CD4-positive, alpha-beta T cell (primary cell): ENCODE measurements at regions not wholly inside any gene's neighbourhood (a gene's known extent, or its start where the extent isn't known, plus 50 kb on each side); places are given as distances from the start of the nearest gene placed in this dataset.

Experiments used
- ATAC-seq: fragments of 200-7000 bp; cut with Tn5 transposase; one replicate; pipeline ENCODE4 v1.10.0; 2022; ENCODE audit warnings: mild to moderate bottlenecking; ENCODE audit not compliant: poor library complexity
- CTCF ChIA-PET: fragments of 350-600 bp; sonication (Branson Sonifier 250); formaldehyde crosslinking; loops from one replicate; lab custom pipeline; 2021; ENCODE audit warnings: antibody characterized with exemption, inconsistent platforms; lab: Charles Lee
- POLR2A ChIA-PET: fragments of 350-600 bp; sonication (Branson Sonifier 250); formaldehyde crosslinking; loops from one replicate; lab custom pipeline; 2021; ENCODE audit warnings: antibody characterized with exemption, inconsistent platforms; lab: Charles Lee
- DNase-seq, 14 experiments: peaks; one replicate each; pipeline ENCODE4 v3.0.0-alpha.2; 2013 to 2020; ENCODE audit warnings: mixed read lengths in 2 of 14
- H3K27ac ChIP-seq, 2 donors: one replicate each; pipeline versions ENCODE4 v1.5.1 to v1.7.0; 2013; ENCODE audit warnings: low read length in 2 of 2, low read depth in 1 of 2, mild to moderate bottlenecking in 1 of 2
- H3K27me3 ChIP-seq, 2 experiments: 1 replicate in 1 of 2; 2 replicates in 1 of 2; pipeline versions ENCODE4 v1.6.1 to v1.7.0; 2013; ENCODE audit warnings: low read length in 2 of 2, control low read depth in 1 of 2, mild to moderate bottlenecking in 1 of 2, moderate library complexity in 1 of 2; ENCODE audit not compliant: insufficient read depth in 2 of 2, control insufficient read depth in 1 of 2
- H3K36me3 ChIP-seq: one replicate; pipeline ENCODE4 v1.6.1; 2013; ENCODE audit warnings: low read length, control low read depth; ENCODE audit not compliant: insufficient read depth
- H3K4me1 ChIP-seq: one replicate; pipeline ENCODE4 v1.6.1; 2013; ENCODE audit warnings: low read length, control low read depth; ENCODE audit not compliant: insufficient read depth
- H3K4me3 ChIP-seq: one replicate; pipeline ENCODE4 v1.5.1; 2013; ENCODE audit warnings: mild to moderate bottlenecking, low read length, moderate library complexity
- H3K9me3 ChIP-seq, 2 experiments: 1 replicate in 1 of 2; 2 replicates in 1 of 2; pipeline versions ENCODE4 v1.6.1 to v1.7.0; 2013; ENCODE audit warnings: low read length in 2 of 2, mild to moderate bottlenecking in 2 of 2, control low read depth in 1 of 2, moderate library complexity in 1 of 2; ENCODE audit not compliant: control insufficient read depth in 1 of 2, insufficient read depth in 1 of 2
- H3K27ac Mint-ChIP-seq: one replicate; pipeline ENCODE4 v1.8.0; 2020; ENCODE audit warnings: mixed read lengths
- H3K27me3 Mint-ChIP-seq: one replicate; pipeline ENCODE4 v1.8.0; 2021; ENCODE audit warnings: mixed read lengths
- H3K36me3 Mint-ChIP-seq: one replicate; pipeline ENCODE4 v1.8.0; 2021; ENCODE audit warnings: low read depth, mixed read lengths
- H3K4me1 Mint-ChIP-seq: one replicate; pipeline ENCODE4 v1.8.0; 2021; ENCODE audit warnings: low read depth, mixed read lengths
- H3K4me3 Mint-ChIP-seq: one replicate; pipeline ENCODE4 v1.8.0; 2020; ENCODE audit warnings: mild to moderate bottlenecking, mixed read lengths
- H3K9me3 Mint-ChIP-seq: one replicate; pipeline ENCODE4 v1.8.0; 2020; ENCODE audit warnings: mixed read lengths
- intact Hi-C, 2 experiments: fragments of 100-400 bp; cut with DNase I in 1 of 2; cut with micrococcal nuclease in 1 of 2; formaldehyde crosslinking; loops; one replicate each; pipeline versions ENCODE4 v1.15.1 to v1.9.0; 2023 to 2025; cut with DNase I, micrococcal nuclease
- TF ChIP-seq, protein P1 (sequence below): fragments of 200-600 bp; IDR thresholded peaks from one replicate; pipeline ENCODE4 v1.8.0; 2022; ENCODE audit warnings: antibody characterized with exemption, mild to moderate bottlenecking

DNA sequence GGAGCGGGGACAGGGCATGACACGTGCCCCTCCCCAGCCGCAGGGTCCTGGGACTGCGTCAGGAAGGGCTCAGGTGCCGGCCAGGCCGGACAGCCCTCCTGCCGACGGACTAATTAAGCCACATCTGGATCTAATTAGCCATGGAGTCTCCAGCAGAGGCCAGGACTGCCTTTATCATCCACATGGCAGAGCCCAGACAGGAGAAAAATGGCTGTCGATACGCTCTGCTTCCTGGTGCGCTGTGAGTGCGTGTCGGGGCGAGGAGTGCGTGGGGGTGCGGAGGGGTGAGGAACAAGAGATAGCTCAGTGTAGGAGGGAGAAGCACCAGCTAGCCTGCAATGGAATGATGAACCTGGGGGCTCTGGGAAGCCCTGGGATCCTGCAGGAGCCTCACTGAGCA is 218.8 kb downstream of the IRF8 start:
- intact Hi-C loops, result no loop called here
- POLR2A ChIA-PET, result no interaction called here

GRCh38 chr16:86118467-86119307 is 219.7 kb downstream of the IRF8 start:
- TF ChIP-seq, protein P1, sequence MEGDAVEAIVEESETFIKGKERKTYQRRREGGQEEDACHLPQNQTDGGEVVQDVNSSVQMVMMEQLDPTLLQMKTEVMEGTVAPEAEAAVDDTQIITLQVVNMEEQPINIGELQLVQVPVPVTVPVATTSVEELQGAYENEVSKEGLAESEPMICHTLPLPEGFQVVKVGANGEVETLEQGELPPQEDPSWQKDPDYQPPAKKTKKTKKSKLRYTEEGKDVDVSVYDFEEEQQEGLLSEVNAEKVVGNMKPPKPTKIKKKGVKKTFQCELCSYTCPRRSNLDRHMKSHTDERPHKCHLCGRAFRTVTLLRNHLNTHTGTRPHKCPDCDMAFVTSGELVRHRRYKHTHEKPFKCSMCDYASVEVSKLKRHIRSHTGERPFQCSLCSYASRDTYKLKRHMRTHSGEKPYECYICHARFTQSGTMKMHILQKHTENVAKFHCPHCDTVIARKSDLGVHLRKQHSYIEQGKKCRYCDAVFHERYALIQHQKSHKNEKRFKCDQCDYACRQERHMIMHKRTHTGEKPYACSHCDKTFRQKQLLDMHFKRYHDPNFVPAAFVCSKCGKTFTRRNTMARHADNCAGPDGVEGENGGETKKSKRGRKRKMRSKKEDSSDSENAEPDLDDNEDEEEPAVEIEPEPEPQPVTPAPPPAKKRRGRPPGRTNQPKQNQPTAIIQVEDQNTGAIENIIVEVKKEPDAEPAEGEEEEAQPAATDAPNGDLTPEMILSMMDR, result no peak
- ChIA-PET POLR2A (no interaction called here), CTCF (no interaction called here)
- no peaks in the 10 kb centered on the region for H3K4me1 ChIP-seq
- no peaks in the 10 kb centered on the region for H3K9me3 ChIP-seq
- H3K27ac Mint-ChIP-seq, result no peak overlapping the region
- intact Hi-C loops, result no loop called here
- no peak overlapping the region for H3K27ac ChIP-seq
- H3K4me3 ChIP-seq, result no peak overlapping the region
- H3K36me3 ChIP-seq, result no peaks in the 10 kb centered on the region
- ATAC-seq (no peak), DNase-seq (no peak)
- no peak overlapping the region for H3K4me3 Mint-ChIP-seq
- no peaks in the 10 kb centered on the region for H3K36me3 Mint-ChIP-seq
- peaks cover 3% of the 10 kb centered on the region for H3K27me3 Mint-ChIP-seq
- peaks cover 6 to 21% of the 10 kb centered on the region in 2 experiments for H3K27me3 ChIP-seq
- H3K4me1 Mint-ChIP-seq, result no peaks in the 10 kb centered on the region
- no peaks in the 10 kb centered on the region for H3K9me3 Mint-ChIP-seq

More for the DNA sequence above, 218.8 kb downstream of the IRF8 start:
- TF ChIP-seq, protein P1, result no peak
- no peak for ATAC-seq
- H3K4me3 ChIP-seq, result no peak overlapping the region
- no peaks in the 10 kb centered on the region for H3K4me1 ChIP-seq
- peaks cover 4 to 17% of the 10 kb centered on the region in 2 experiments for H3K27me3 ChIP-seq
- Mint-ChIP-seq H3K27me3 (peaks cover under 1% of the 10 kb centered on the region), H3K4me1 (no peaks in the 10 kb centered on the region), H3K4me3 (no peak overlapping the region), H3K9me3 (no peaks in the 10 kb centered on the region), H3K27ac (no peak overlapping the region), H3K36me3 (no peaks in the 10 kb centered on the region)
- no peak overlapping the region for H3K27ac ChIP-seq
- CTCF ChIA-PET, result no interaction called here
- no peak for DNase-seq
- no peaks in the 10 kb centered on the region for H3K9me3 ChIP-seq
- no peaks in the 10 kb centered on the region for H3K36me3 ChIP-seq

DNA sequence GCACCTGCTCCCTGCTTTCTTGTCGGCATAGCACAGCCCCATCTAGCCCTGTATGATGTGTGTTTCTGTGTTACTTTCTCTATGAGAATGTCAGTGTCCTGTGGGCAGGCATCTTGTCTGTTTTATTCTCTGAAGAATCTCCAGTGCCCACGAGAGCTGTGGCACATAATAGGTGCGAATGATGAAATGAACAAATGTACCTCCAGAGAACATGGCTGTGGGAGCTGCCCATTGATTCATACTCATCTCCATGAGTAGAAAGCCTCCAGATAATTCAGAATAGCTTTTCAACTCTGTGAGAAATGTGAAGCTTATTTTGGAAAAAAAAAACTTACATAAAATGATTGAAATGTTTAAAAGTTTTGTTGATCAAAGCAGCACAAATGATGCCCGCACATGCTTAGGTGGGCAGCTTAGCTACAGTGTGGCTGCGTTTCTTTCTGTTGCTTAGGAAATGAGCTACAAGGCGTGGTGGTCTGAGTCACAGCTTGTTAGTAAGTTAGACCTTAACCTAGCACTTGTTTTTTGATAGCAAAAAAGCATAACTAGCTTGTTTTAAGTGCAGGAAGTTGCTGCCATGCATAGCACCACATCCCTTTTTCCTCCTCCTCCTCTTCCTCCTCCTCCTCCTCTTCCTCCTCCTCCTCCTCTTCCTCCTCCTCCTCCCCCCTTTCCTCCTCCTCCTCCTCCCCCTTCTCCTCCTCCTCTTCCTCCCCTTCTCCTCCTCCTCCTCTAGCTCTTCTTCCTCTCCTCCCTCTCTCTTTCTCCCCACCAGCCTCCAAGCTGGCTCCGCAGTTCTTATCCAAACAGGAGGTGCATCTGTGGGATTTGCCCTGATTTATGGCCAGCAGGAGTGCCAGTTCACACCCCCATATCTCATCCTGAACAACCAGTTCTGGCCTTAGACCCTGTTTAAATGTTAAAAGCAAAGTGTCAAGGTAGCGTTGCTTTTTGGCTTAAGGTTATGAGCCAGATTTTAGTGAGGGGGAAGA is 221.5 kb downstream of the IRF8 start:
- DNase-seq (no peak), ATAC-seq (no peak)
- H3K27me3 Mint-ChIP-seq, result peaks cover 20% of the 10 kb centered on the region
- POLR2A ChIA-PET, result no interaction called here
- no peak overlapping the region for H3K27ac Mint-ChIP-seq
- no peaks in the 10 kb centered on the region for H3K9me3 ChIP-seq
- CTCF ChIA-PET, result no interaction called here
- H3K36me3 Mint-ChIP-seq, result no peaks in the 10 kb centered on the region
- intact Hi-C loops, result no loop called here
- TF ChIP-seq, protein P1, result no peak
- H3K4me3 Mint-ChIP-seq, result no peak overlapping the region
- H3K36me3 ChIP-seq, result no peaks in the 10 kb centered on the region
- no peak overlapping the region for H3K4me3 ChIP-seq
- H3K4me1 ChIP-seq, result no peaks in the 10 kb centered on the region
- no peaks in the 10 kb centered on the region for H3K4me1 Mint-ChIP-seq
- H3K27ac ChIP-seq, result no peak overlapping the region
- H3K9me3 Mint-ChIP-seq, result no peaks in the 10 kb centered on the region
- H3K27me3 ChIP-seq, result peaks cover 11 to 23% of the 10 kb centered on the region in 2 experiments
